ENCODE measurements at regions not wholly inside any gene's neighbourhood (a gene's known extent, or its start where the extent isn't known, plus 50 kb on each side); places are given as distances from the start of the nearest gene placed in this dataset.

GRCh38 chr13:44860454-44860853 is 128.8 kb downstream of the NUFIP1 start:
- Histone ChIP-seq H3K9me3 (no peaks in the 10 kb centered on the region), H3K4me3 (replicated peaks in 1 of 3) (no peak overlapping the region), H3K27ac (no peak overlapping the region), H3K36me3 (no peaks in the 10 kb centered on the region), H3K4me1 (no peaks in the 10 kb centered on the region), H3K27me3 (no peaks in the 10 kb centered on the region)
- no peak for DNase-seq
- intact Hi-C loops (cut with DNase I): no loop called here
- no peak for TF ChIP-seq POLR2A (IDR thresholded peaks at IDR 0.05)
- TF ChIP-seq, protein P1, sequence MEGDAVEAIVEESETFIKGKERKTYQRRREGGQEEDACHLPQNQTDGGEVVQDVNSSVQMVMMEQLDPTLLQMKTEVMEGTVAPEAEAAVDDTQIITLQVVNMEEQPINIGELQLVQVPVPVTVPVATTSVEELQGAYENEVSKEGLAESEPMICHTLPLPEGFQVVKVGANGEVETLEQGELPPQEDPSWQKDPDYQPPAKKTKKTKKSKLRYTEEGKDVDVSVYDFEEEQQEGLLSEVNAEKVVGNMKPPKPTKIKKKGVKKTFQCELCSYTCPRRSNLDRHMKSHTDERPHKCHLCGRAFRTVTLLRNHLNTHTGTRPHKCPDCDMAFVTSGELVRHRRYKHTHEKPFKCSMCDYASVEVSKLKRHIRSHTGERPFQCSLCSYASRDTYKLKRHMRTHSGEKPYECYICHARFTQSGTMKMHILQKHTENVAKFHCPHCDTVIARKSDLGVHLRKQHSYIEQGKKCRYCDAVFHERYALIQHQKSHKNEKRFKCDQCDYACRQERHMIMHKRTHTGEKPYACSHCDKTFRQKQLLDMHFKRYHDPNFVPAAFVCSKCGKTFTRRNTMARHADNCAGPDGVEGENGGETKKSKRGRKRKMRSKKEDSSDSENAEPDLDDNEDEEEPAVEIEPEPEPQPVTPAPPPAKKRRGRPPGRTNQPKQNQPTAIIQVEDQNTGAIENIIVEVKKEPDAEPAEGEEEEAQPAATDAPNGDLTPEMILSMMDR (IDR thresholded peaks at IDR 0.05): no peak
- WGBS, 2 donors: 67 to 69% methylated on average over 2 of the region's 2 CpGs

- Histone ChIP-seq H3K27me3 (no peaks in the 10 kb centered on the region), H3K36me3 (no peaks in the 10 kb centered on the region), H3K4me3 (replicated peaks in 1 of 3) (no peak overlapping the region), H3K4me1 (peaks cover 16 to 17% of the 10 kb centered on the region in 2 donors), H3K27ac (no peak overlapping the region), H3K9me3 (no peaks in the 10 kb centered on the region)
- 86 to 91% methylated on average over 8 of the region's 8 CpGs for WGBS, 2 donors
- TF ChIP-seq, protein P1 (IDR thresholded peaks at IDR 0.05): no peak
- TF ChIP-seq POLR2A (IDR thresholded peaks at IDR 0.05): no peak
- intact Hi-C loops (cut with DNase I): no loop called here
- DNase-seq: no peak
Observed at GRCh38 chr13:44857736-44858135, 131.5 kb downstream of the NUFIP1 start.

DNA sequence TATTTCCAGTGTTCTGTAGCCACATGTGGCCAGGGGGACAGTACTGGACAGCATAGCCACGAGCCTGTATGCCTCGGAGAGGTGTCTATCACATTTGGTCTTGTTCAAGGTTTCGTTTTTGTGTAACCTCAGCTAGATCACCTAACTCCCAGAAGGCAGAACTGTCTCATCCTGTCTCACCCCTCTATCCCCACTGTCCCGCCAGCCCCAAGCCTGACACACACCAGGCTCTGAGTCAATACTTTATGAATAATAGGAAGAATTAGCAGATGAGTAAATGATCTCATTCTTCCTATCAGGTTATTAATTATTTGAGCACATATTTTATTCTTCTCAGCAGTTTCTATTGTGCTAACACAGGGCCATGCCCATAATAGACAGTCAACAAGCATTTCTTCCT is 132.2 kb downstream of the NUFIP1 start:
- Histone ChIP-seq H3K27ac (no peak overlapping the region), H3K27me3 (no peaks in the 10 kb centered on the region), H3K36me3 (no peaks in the 10 kb centered on the region), H3K4me1 (peaks cover 16 to 17% of the 10 kb centered on the region in 2 donors), H3K4me3 (replicated peaks in 1 of 3) (no peak overlapping the region), H3K9me3 (no peaks in the 10 kb centered on the region)
- no peak for TF ChIP-seq POLR2A (IDR thresholded peaks at IDR 0.05)
- TF ChIP-seq, protein P1 (IDR thresholded peaks at IDR 0.05): no peak
- DNase-seq: no peak
- 90 to 91% methylated on average over 4 of the region's 4 CpGs for WGBS, 2 donors
- intact Hi-C loops (cut with DNase I): no loop called here

- TF ChIP-seq, protein P1 (IDR thresholded peaks at IDR 0.05): no peak
- TF ChIP-seq POLR2A (IDR thresholded peaks at IDR 0.05): no peak
- intact Hi-C loops (cut with DNase I): no loop called here
- Histone ChIP-seq H3K27me3 (no peaks in the 10 kb centered on the region), H3K4me3 (replicated peaks in 1 of 3) (no peak overlapping the region), H3K9me3 (no peaks in the 10 kb centered on the region), H3K4me1 (peaks cover 16 to 17% of the 10 kb centered on the region in 2 donors), H3K36me3 (no peaks in the 10 kb centered on the region), H3K27ac (no peak overlapping the region)
- DNase-seq: no peak
- whole genome bisulfite sequencing, 2 donors: 77 to 87% methylated on average over 4 of the region's 4 CpGs
Observed at GRCh38 chr13:44855860-44856259, 133.4 kb downstream of the NUFIP1 start.

GRCh38 chr13:44854313-44855060 is 134.8 kb downstream of the NUFIP1 start:
- intact Hi-C loops (cut with DNase I): no loop called here
- Histone ChIP-seq H3K9me3 (no peaks in the 10 kb centered on the region), H3K4me1 (peaks cover 25 to 27% of the 10 kb centered on the region in 2 donors), H3K4me3 (replicated peaks in 1 of 3) (no peak overlapping the region), H3K36me3 (no peaks in the 10 kb centered on the region), H3K27ac (peak overlapping the region; percentile 42 to 80 (median 65)), H3K27me3 (no peaks in the 10 kb centered on the region)
- WGBS, 2 donors: 42 to 43% methylated on average over 8 of the region's 8 CpGs
- peak in 1 of 2 donors; percentile 45 for TF ChIP-seq POLR2A (IDR thresholded peaks at IDR 0.05)
- TF ChIP-seq, protein P1 (IDR thresholded peaks at IDR 0.05): no peak
- peak; percentile 17 to 51 for DNase-seq

Data from thyroid gland (tissue), 4 donors.